Testis (tissue), 2 donors: ENCODE measurements at regions not wholly inside any gene's neighbourhood (a gene's known extent, or its start where the extent isn't known, plus 50 kb on each side); places are given as distances from the start of the nearest gene placed in this dataset.

Experiments used
- CTCF ChIP-seq, 3 experiments: fragments of 450-650 bp in 2 of 3; fragments of 200-600 bp in 1 of 3; sonication (generic) in 1 of 3; IDR thresholded peaks; one replicate each; pipeline ENCODE4 v1.5.1; 2016 to 2019; ENCODE audit warnings: antibody characterized with exemption in 3 of 3, mild to moderate bottlenecking in 2 of 3, moderate library complexity in 1 of 3
- POLR2A ChIP-seq: fragments of 450-650 bp; IDR thresholded peaks from one replicate; pipeline ENCODE4 v1.6.1; 2017; ENCODE audit warnings: antibody characterized with exemption, mild to moderate bottlenecking, moderate library complexity

DNA sequence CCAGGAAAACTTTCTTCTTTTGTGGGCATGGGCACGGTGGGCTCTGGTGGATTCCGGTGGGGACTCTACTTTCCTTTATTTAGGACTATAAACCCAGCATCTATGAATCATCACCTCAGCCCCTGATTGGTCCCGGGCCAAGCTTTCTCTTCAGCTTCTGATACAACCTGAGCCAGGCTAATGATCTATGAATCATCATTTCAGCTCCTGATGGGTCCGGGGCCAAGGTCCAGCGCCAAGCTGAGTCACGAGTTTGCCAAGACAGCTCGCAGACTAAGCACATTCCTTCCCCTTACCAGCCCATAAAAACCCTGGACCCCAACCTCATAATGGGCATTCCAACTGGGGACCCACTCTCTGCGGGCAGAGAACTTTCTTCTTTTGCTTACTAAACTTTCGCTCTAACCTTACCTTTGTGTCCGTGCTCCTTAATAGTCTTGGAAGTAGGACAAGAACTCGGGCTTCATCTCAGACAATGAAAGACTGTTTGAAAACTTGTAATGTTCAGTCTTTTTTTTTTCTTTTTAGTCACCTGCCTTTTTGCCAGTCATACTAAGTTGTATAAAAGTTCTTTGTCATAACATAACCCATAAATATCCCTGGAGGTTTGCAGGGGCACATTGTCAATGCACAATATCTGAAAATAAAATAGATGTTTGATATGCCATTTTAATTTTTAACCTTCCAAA, 904.9 kb upstream of the EPHA5 start:
- TF ChIP-seq CTCF (IDR thresholded peaks at IDR 0.05) (no peak), POLR2A (no peak)
